ENCODE measurements at regions not wholly inside any gene's neighbourhood (a gene's known extent, or its start where the extent isn't known, plus 50 kb on each side); places are given as distances from the start of the nearest gene placed in this dataset.

DNA sequence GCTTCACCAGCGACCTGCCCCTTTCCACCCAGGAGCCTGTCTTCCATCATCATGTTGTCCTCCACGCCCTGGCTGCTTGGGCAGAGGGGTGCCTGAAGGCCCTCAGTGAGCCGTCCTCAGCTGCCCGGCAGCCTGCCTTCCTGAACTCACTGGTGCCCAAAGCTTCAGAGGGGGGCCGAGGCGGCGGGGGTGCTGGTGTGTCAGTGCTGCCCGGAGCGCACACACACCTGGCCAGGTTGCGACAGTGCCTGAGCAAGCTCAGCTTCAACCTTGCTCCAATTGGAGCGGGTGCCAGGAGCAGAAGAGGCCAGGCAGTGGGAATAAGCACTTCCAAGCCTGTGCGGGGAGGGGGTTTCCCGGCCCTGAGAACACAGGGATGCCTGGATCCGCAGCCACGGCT is 566.3 kb downstream of the INHBA start:
- Histone ChIP-seq H3K9me3 (ENCODE audit: control insufficient read depth in 4 of 4, low read length in 3 of 4) (peaks cover 0 to 7% (median 0%) of the 10 kb centered on the region in 4 donors), H3K4me3 (ENCODE audit: low read depth in 1 of 3, low read length in 3 of 3) (no peak overlapping the region), H3K27me3 (ENCODE audit: control insufficient read depth in 4 of 4, insufficient read depth in 4 of 4, low read length in 3 of 4) (no peaks in the 10 kb centered on the region), H3K4me1 (ENCODE audit: control insufficient read depth in 4 of 4, insufficient read depth in 4 of 4, low read length in 3 of 4) (no peaks in the 10 kb centered on the region), H3K27ac (ENCODE audit: low read depth in 1 of 2, low read length in 2 of 2) (no peak overlapping the region), H3K9ac (ENCODE audit: low read depth in 1 of 2, low read length in 2 of 2) (no peak overlapping the region), H3K36me3 (ENCODE audit: control insufficient read depth in 4 of 4, insufficient read depth in 3 of 4, low read depth in 1 of 4, low read length in 3 of 4) (no peaks in the 10 kb centered on the region)
- WGBS = 94% methylated on average over 15 of the region's 15 CpGs
- TF ChIP-seq, protein P1, sequence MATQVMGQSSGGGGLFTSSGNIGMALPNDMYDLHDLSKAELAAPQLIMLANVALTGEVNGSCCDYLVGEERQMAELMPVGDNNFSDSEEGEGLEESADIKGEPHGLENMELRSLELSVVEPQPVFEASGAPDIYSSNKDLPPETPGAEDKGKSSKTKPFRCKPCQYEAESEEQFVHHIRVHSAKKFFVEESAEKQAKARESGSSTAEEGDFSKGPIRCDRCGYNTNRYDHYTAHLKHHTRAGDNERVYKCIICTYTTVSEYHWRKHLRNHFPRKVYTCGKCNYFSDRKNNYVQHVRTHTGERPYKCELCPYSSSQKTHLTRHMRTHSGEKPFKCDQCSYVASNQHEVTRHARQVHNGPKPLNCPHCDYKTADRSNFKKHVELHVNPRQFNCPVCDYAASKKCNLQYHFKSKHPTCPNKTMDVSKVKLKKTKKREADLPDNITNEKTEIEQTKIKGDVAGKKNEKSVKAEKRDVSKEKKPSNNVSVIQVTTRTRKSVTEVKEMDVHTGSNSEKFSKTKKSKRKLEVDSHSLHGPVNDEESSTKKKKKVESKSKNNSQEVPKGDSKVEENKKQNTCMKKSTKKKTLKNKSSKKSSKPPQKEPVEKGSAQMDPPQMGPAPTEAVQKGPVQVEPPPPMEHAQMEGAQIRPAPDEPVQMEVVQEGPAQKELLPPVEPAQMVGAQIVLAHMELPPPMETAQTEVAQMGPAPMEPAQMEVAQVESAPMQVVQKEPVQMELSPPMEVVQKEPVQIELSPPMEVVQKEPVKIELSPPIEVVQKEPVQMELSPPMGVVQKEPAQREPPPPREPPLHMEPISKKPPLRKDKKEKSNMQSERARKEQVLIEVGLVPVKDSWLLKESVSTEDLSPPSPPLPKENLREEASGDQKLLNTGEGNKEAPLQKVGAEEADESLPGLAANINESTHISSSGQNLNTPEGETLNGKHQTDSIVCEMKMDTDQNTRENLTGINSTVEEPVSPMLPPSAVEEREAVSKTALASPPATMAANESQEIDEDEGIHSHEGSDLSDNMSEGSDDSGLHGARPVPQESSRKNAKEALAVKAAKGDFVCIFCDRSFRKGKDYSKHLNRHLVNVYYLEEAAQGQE (IDR thresholded peaks at IDR 0.05) = no peak
- TF ChIP-seq ZBTB33 (IDR thresholded peaks at IDR 0.05) (no peak), YY1 (IDR thresholded peaks at IDR 0.05) (no peak)
- DNase-seq (ENCODE audit: low spot score) = no peak

DNA sequence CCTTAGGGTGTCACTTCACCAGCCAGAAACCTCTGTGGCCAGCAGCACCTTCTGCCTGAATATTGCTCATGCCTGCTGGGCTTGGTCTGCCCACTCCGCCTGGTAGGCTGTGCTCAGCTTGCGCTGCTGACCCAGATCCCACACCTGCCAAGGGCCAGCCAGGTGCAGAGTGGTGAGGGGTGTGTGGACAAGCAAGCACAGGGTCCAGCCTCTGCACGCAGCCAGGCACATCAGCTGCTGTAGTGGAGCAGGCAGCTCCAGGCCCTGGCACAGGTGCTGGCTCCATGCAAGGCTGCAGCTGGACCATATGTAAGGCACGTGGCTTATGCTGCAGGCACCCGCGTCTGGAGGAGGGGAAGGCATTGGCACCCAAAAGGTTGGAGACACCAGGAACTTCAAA is 567.4 kb downstream of the INHBA start:
- H3K4me3 ChIP-seq (ENCODE audit: low read depth in 1 of 3, low read length in 3 of 3) = no peak overlapping the region
- peaks cover 0 to 7% (median 0%) of the 10 kb centered on the region in 4 donors for H3K9me3 ChIP-seq (ENCODE audit: control insufficient read depth in 4 of 4, low read length in 3 of 4)
- no peaks in the 10 kb centered on the region for H3K27me3 ChIP-seq (ENCODE audit: control insufficient read depth in 4 of 4, insufficient read depth in 4 of 4, low read length in 3 of 4)
- no peaks in the 10 kb centered on the region for H3K4me1 ChIP-seq (ENCODE audit: control insufficient read depth in 4 of 4, insufficient read depth in 4 of 4, low read length in 3 of 4)
- no peak overlapping the region for H3K9ac ChIP-seq (ENCODE audit: low read depth in 1 of 2, low read length in 2 of 2)
- TF ChIP-seq JUND (IDR thresholded peaks at IDR 0.05) (no peak), FOXA1 (IDR thresholded peaks at IDR 0.05) (no peak), RXRA (IDR thresholded peaks at IDR 0.05) (no peak), MAX (IDR thresholded peaks at IDR 0.05) (no peak), RAD21 (IDR thresholded peaks at IDR 0.05) (no peak), SP1 (IDR thresholded peaks at IDR 0.05) (no peak), YY1 (IDR thresholded peaks at IDR 0.05) (no peak), TAF1 (conservative IDR thresholded peaks at IDR 0.05) (no peak), ZBTB33 (IDR thresholded peaks at IDR 0.05) (no peak)
- DNase-seq (ENCODE audit: low spot score) = no peak
- 97% methylated on average over 6 of the region's 6 CpGs for WGBS
- no peak overlapping the region for H3K27ac ChIP-seq (ENCODE audit: low read depth in 1 of 2, low read length in 2 of 2)
- H3K36me3 ChIP-seq (ENCODE audit: control insufficient read depth in 4 of 4, insufficient read depth in 3 of 4, low read depth in 1 of 4, low read length in 3 of 4) = no peaks in the 10 kb centered on the region

Measured in liver (tissue), 7 donors.